ENCODE measurements at regions not wholly inside any gene's neighbourhood (a gene's known extent, or its start where the extent isn't known, plus 50 kb on each side); places are given as distances from the start of the nearest gene placed in this dataset.

DNA sequence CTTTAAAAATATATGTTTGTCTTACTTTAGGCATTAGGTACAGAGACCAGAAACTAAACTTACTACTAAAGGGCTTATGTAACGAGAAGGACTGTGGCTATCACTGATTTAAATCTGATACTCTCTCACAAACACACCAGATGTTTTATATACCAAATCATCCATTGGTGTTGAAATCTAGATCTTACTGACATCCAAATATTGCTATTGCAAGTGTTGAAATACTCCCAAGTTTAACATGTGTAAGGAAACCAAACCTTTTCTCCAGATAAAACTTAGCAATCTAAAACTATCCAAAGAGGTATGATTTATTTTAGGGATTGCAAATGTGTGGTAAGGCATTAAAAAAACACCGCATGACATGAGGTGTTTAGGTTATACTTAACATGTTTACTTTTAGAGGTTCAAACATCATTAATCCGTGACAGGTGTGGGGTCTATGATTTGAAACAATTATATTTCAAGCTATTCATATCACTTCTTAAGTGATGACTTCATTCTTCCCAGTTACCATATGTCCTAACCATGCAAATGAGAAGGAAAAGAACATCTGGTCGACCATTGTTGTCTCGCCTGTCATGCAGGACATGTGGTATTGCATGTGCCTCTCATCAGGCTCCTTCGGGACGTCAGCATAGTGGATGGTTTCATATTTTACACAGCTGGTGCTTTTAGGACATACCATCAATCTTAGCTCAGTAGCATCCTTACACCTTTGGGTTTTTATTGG, 168.3 kb upstream of the SPACA1 start:
- TF ChIP-seq CTCF (conservative IDR thresholded peaks at IDR 0.05 in 1 of 2, IDR thresholded peaks at IDR 0.05 in 1 of 2; ENCODE audit: extremely low read depth in 1 of 2, insufficient read depth in 1 of 2, low read depth in 1 of 2, low read length in 2 of 2) (no peak), EZH2 (IDR thresholded peaks at IDR 0.05; ENCODE audit: borderline replicate concordance, low read length) (no peak)
